ENCODE measurements at regions not wholly inside any gene's neighbourhood (a gene's known extent, or its start where the extent isn't known, plus 50 kb on each side); places are given as distances from the start of the nearest gene placed in this dataset.

GRCh38 chr1:177383715-177384114 is 213.0 kb downstream of the BRINP2 start:
- no peak for TF ChIP-seq POLR2A (IDR thresholded peaks at IDR 0.05; ENCODE audit: low read depth, low read length)
- TF ChIP-seq TAF1 (IDR thresholded peaks at IDR 0.05; ENCODE audit: borderline replicate concordance, low read depth, low read length), result no peak

Data from GM12892 (cell line).